CD4-positive, alpha-beta T cell (primary cell): ENCODE measurements at regions not wholly inside any gene's neighbourhood (a gene's known extent, or its start where the extent isn't known, plus 50 kb on each side); places are given as distances from the start of the nearest gene placed in this dataset.

Source experiments
- ATAC-seq: fragments of 200-7000 bp; cut with Tn5 transposase; one replicate; pipeline ENCODE4 v1.10.0; 2022; ENCODE audit warnings: mild to moderate bottlenecking; ENCODE audit not compliant: poor library complexity
- CTCF ChIA-PET: fragments of 350-600 bp; sonication (Branson Sonifier 250); formaldehyde crosslinking; loops from one replicate; lab custom pipeline; 2021; ENCODE audit warnings: antibody characterized with exemption, inconsistent platforms; lab: Charles Lee
- POLR2A ChIA-PET: fragments of 350-600 bp; sonication (Branson Sonifier 250); formaldehyde crosslinking; loops from one replicate; lab custom pipeline; 2021; ENCODE audit warnings: antibody characterized with exemption, inconsistent platforms; lab: Charles Lee
- DNase-seq, 14 experiments: peaks; one replicate each; pipeline ENCODE4 v3.0.0-alpha.2; 2013 to 2020; ENCODE audit warnings: mixed read lengths in 2 of 14
- H3K27ac ChIP-seq, 2 donors: one replicate each; pipeline versions ENCODE4 v1.5.1 to v1.7.0; 2013; ENCODE audit warnings: low read length in 2 of 2, low read depth in 1 of 2, mild to moderate bottlenecking in 1 of 2
- H3K27me3 ChIP-seq, 2 experiments: 1 replicate in 1 of 2; 2 replicates in 1 of 2; pipeline versions ENCODE4 v1.6.1 to v1.7.0; 2013; ENCODE audit warnings: low read length in 2 of 2, control low read depth in 1 of 2, mild to moderate bottlenecking in 1 of 2, moderate library complexity in 1 of 2; ENCODE audit not compliant: insufficient read depth in 2 of 2, control insufficient read depth in 1 of 2
- H3K36me3 ChIP-seq: one replicate; pipeline ENCODE4 v1.6.1; 2013; ENCODE audit warnings: low read length, control low read depth; ENCODE audit not compliant: insufficient read depth
- H3K4me1 ChIP-seq: one replicate; pipeline ENCODE4 v1.6.1; 2013; ENCODE audit warnings: low read length, control low read depth; ENCODE audit not compliant: insufficient read depth
- H3K4me3 ChIP-seq: one replicate; pipeline ENCODE4 v1.5.1; 2013; ENCODE audit warnings: mild to moderate bottlenecking, low read length, moderate library complexity
- H3K9me3 ChIP-seq, 2 experiments: 1 replicate in 1 of 2; 2 replicates in 1 of 2; pipeline versions ENCODE4 v1.6.1 to v1.7.0; 2013; ENCODE audit warnings: low read length in 2 of 2, mild to moderate bottlenecking in 2 of 2, control low read depth in 1 of 2, moderate library complexity in 1 of 2; ENCODE audit not compliant: control insufficient read depth in 1 of 2, insufficient read depth in 1 of 2
- H3K27ac Mint-ChIP-seq: one replicate; pipeline ENCODE4 v1.8.0; 2020; ENCODE audit warnings: mixed read lengths
- H3K27me3 Mint-ChIP-seq: one replicate; pipeline ENCODE4 v1.8.0; 2021; ENCODE audit warnings: mixed read lengths
- H3K36me3 Mint-ChIP-seq: one replicate; pipeline ENCODE4 v1.8.0; 2021; ENCODE audit warnings: low read depth, mixed read lengths
- H3K4me1 Mint-ChIP-seq: one replicate; pipeline ENCODE4 v1.8.0; 2021; ENCODE audit warnings: low read depth, mixed read lengths
- H3K4me3 Mint-ChIP-seq: one replicate; pipeline ENCODE4 v1.8.0; 2020; ENCODE audit warnings: mild to moderate bottlenecking, mixed read lengths
- H3K9me3 Mint-ChIP-seq: one replicate; pipeline ENCODE4 v1.8.0; 2020; ENCODE audit warnings: mixed read lengths
- CTCF ChIP-seq: fragments of 200-600 bp; IDR thresholded peaks from one replicate; pipeline ENCODE4 v1.8.0; 2022; ENCODE audit warnings: antibody characterized with exemption, mild to moderate bottlenecking
- intact Hi-C, 2 experiments: fragments of 100-400 bp; cut with DNase I in 1 of 2; cut with micrococcal nuclease in 1 of 2; formaldehyde crosslinking; loops; one replicate each; pipeline versions ENCODE4 v1.15.1 to v1.9.0; 2023 to 2025; cut with DNase I, micrococcal nuclease

- no peak for DNase-seq
- H3K27ac ChIP-seq, result no peak overlapping the region
- Mint-ChIP-seq H3K36me3 (no peaks in the 10 kb centered on the region), H3K27me3 (no peaks in the 10 kb centered on the region), H3K27ac (no peak overlapping the region), H3K9me3 (peaks cover 9% of the 10 kb centered on the region), H3K4me1 (no peaks in the 10 kb centered on the region), H3K4me3 (no peak overlapping the region)
- H3K27me3 ChIP-seq, result no peaks in the 10 kb centered on the region
- ChIA-PET POLR2A (no interaction called here), CTCF (no interaction called here)
- H3K9me3 ChIP-seq, result no peaks in the 10 kb centered on the region
- H3K36me3 ChIP-seq, result no peaks in the 10 kb centered on the region
- H3K4me3 ChIP-seq, result no peak overlapping the region
- no peak for TF ChIP-seq CTCF
- ATAC-seq, result no peak
- intact Hi-C loops, result no loop called here
- H3K4me1 ChIP-seq, result no peaks in the 10 kb centered on the region
These were observed 227.5 kb upstream of the LYPLAL1 start for GRCh38 chr1:218946147-218946546.

- Histone ChIP-seq H3K4me3 (no peak overlapping the region), H3K4me1 (no peaks in the 10 kb centered on the region), H3K27ac (no peak overlapping the region), H3K36me3 (no peaks in the 10 kb centered on the region), H3K9me3 (no peaks in the 10 kb centered on the region), H3K27me3 (no peaks in the 10 kb centered on the region)
- ChIA-PET POLR2A (no interaction called here), CTCF (no interaction called here)
- no peak for ATAC-seq
- Mint-ChIP-seq H3K9me3 (peaks cover 9% of the 10 kb centered on the region), H3K4me1 (no peaks in the 10 kb centered on the region), H3K36me3 (no peaks in the 10 kb centered on the region), H3K27ac (no peak overlapping the region), H3K27me3 (no peaks in the 10 kb centered on the region), H3K4me3 (no peak overlapping the region)
- no peak for DNase-seq
- no peak for TF ChIP-seq CTCF
- intact Hi-C loops, result no loop called here
These were observed 225.2 kb upstream of the LYPLAL1 start for GRCh38 chr1:218948446-218948845.

GRCh38 chr1:218953386-218953785 is 220.3 kb upstream of the LYPLAL1 start:
- Mint-ChIP-seq H3K4me3 (no peak overlapping the region), H3K9me3 (peaks cover 4% of the 10 kb centered on the region), H3K4me1 (no peaks in the 10 kb centered on the region), H3K27me3 (no peaks in the 10 kb centered on the region), H3K36me3 (no peaks in the 10 kb centered on the region), H3K27ac (no peak overlapping the region)
- H3K4me3 ChIP-seq, result no peak overlapping the region
- H3K4me1 ChIP-seq, result no peaks in the 10 kb centered on the region
- DNase-seq, result no peak
- TF ChIP-seq CTCF, result no peak
- ATAC-seq, result no peak
- ChIA-PET POLR2A (no interaction called here), CTCF (no interaction called here)
- no peaks in the 10 kb centered on the region for H3K36me3 ChIP-seq
- intact Hi-C loops, result no loop called here
- H3K9me3 ChIP-seq, result peaks cover 0 to 4% of the 10 kb centered on the region in 2 experiments
- H3K27me3 ChIP-seq, result no peaks in the 10 kb centered on the region
- no peak overlapping the region for H3K27ac ChIP-seq
